MM.1S (cell line): ENCODE measurements at regions not wholly inside any gene's neighbourhood (a gene's known extent, or its start where the extent isn't known, plus 50 kb on each side); places are given as distances from the start of the nearest gene placed in this dataset.

Source experiments
- DNase-seq: peaks from one replicate; pipeline ENCODE4 v3.0.0-alpha.2; 2015
- H2AFZ ChIP-seq: fragments of 300-600 bp; sonication (generic); 2 replicates; pipeline ENCODE4 v1.6.0; 2016; ENCODE audit warnings: antibody characterized with exemption, low read length
- H3F3A ChIP-seq: fragments of 300-600 bp; sonication (generic); 2 replicates; pipeline ENCODE4 v1.6.1; 2016; ENCODE audit warnings: mild to moderate bottlenecking, antibody characterized with exemption, low read length, moderate library complexity, mixed read lengths; ENCODE audit not compliant: insufficient read depth
- H3K27ac ChIP-seq: fragments of 300-600 bp; sonication (generic); 2 replicates; pipeline ENCODE4 v1.5.1; 2016; ENCODE audit warnings: mild to moderate bottlenecking, low read length
- H3K27me3 ChIP-seq: fragments of 300-600 bp; sonication (generic); replicated peaks from 2 replicates; pipeline ENCODE4 v1.6.0; 2016; ENCODE audit warnings: low read length; ENCODE audit not compliant: insufficient read depth
- H3K36me3 ChIP-seq: fragments of 300-600 bp; sonication (generic); replicated peaks from 2 replicates; pipeline ENCODE4 v1.6.1; 2016; ENCODE audit warnings: mild to moderate bottlenecking, low read length, mixed read lengths; ENCODE audit not compliant: insufficient read depth
- H3K4me1 ChIP-seq: fragments of 300-600 bp; sonication (generic); 2 replicates; pipeline ENCODE4 v1.6.1; 2016; ENCODE audit warnings: low read length, mixed read lengths
- H3K4me2 ChIP-seq: fragments of 300-600 bp; sonication (generic); 2 replicates; pipeline ENCODE4 v1.6.0; 2016; ENCODE audit warnings: low read depth, low read length
- H3K4me3 ChIP-seq: fragments of 300-600 bp; sonication (generic); 2 replicates; pipeline ENCODE4 v1.5.1; 2016; ENCODE audit warnings: low read length, mixed read lengths
- H3K79me2 ChIP-seq: fragments of 300-600 bp; sonication (generic); 2 replicates; pipeline ENCODE4 v1.6.1; 2016; ENCODE audit warnings: mixed run types, low read length, mixed read lengths
- H3K9ac ChIP-seq: fragments of 300-600 bp; sonication (generic); 2 replicates; pipeline ENCODE4 v1.6.1; 2016; ENCODE audit warnings: low read length, mixed read lengths
- H3K9me2 ChIP-seq: fragments of 300-600 bp; sonication (generic); replicated peaks from 2 replicates; pipeline ENCODE4 v1.6.1; 2016; ENCODE audit warnings: mild to moderate bottlenecking, low read length, mixed read lengths; ENCODE audit not compliant: insufficient read depth
- H3K9me3 ChIP-seq: fragments of 300-600 bp; sonication (generic); replicated peaks from 2 replicates; pipeline ENCODE4 v1.6.1; 2016; ENCODE audit warnings: mild to moderate bottlenecking, low read length, mixed read lengths; ENCODE audit not compliant: insufficient read depth
- H4K20me1 ChIP-seq: fragments of 300-600 bp; sonication (generic); 2 replicates; pipeline ENCODE4 v1.6.1; 2016; ENCODE audit warnings: mild to moderate bottlenecking, low read length, moderate library complexity, mixed read lengths; ENCODE audit not compliant: insufficient read depth
- CTCF ChIP-seq: fragments of 300-600 bp; sonication (generic); IDR thresholded peaks from 2 replicates; pipeline ENCODE4 v1.5.1; 2016; ENCODE audit warnings: antibody characterized with exemption, low read length, mixed read lengths
- EZH2 ChIP-seq: fragments of 300-600 bp; sonication (generic); optimal IDR thresholded peaks from 2 replicates; pipeline ENCODE3; 2017; ENCODE audit warnings: low read depth, mild to moderate bottlenecking, antibody characterized with exemption, low read length, mixed read lengths
- EZH2phosphoT487 ChIP-seq: fragments of 300-600 bp; sonication (generic); IDR thresholded peaks from 2 replicates; pipeline ENCODE4 v1.6.1; 2018; ENCODE audit warnings: antibody characterized with exemption, low read length

- Histone ChIP-seq H3K36me3 (no peaks in the 10 kb centered on the region), H3K27me3 (no peaks in the 10 kb centered on the region), H4K20me1 (no peaks in the 10 kb centered on the region), H3K4me1 (no peaks in the 10 kb centered on the region), H3K4me2 (no peak overlapping the region), H3K27ac (no peak overlapping the region), H3F3A (no peaks in the 10 kb centered on the region), H3K79me2 (no peaks in the 10 kb centered on the region), H2AFZ (no peak overlapping the region), H3K9me3 (no peaks in the 10 kb centered on the region), H3K4me3 (no peak overlapping the region), H3K9ac (no peak overlapping the region), H3K9me2 (no peaks in the 10 kb centered on the region)
- TF ChIP-seq CTCF = no peak
- no peak for TF ChIP-seq EZH2phosphoT487
- no peak for TF ChIP-seq EZH2
- DNase-seq = no peak
These were observed 107.9 kb upstream of the SATB1 start for GRCh38 chr3:18533039-18533438.

GRCh38 chr3:18531662-18532061 is 106.5 kb upstream of the SATB1 start:
- DNase-seq = no peak
- no peak overlapping the region for H3K9ac ChIP-seq
- no peak overlapping the region for H2AFZ ChIP-seq
- H3K4me1 ChIP-seq = no peaks in the 10 kb centered on the region
- H3K9me3 ChIP-seq = no peaks in the 10 kb centered on the region
- no peaks in the 10 kb centered on the region for H3K9me2 ChIP-seq
- H3K36me3 ChIP-seq = no peaks in the 10 kb centered on the region
- H3K27me3 ChIP-seq = no peaks in the 10 kb centered on the region
- no peak overlapping the region for H3K27ac ChIP-seq
- H3K4me3 ChIP-seq = no peak overlapping the region
- TF ChIP-seq EZH2 (no peak), EZH2phosphoT487 (no peak), CTCF (no peak)
- H3K4me2 ChIP-seq = no peak overlapping the region
- no peaks in the 10 kb centered on the region for H3F3A ChIP-seq
- no peaks in the 10 kb centered on the region for H3K79me2 ChIP-seq
- no peaks in the 10 kb centered on the region for H4K20me1 ChIP-seq

GRCh38 chr3:18529631-18530030 is 104.5 kb upstream of the SATB1 start:
- H3K9me3 ChIP-seq = no peaks in the 10 kb centered on the region
- no peaks in the 10 kb centered on the region for H3K79me2 ChIP-seq

More at GRCh38 chr3:18529631-18530030, 104.5 kb upstream of the SATB1 start:
- DNase-seq = no peak
- Histone ChIP-seq H3K4me3 (no peak overlapping the region), H3K27me3 (no peaks in the 10 kb centered on the region), H3K4me1 (no peaks in the 10 kb centered on the region), H3K36me3 (no peaks in the 10 kb centered on the region), H3K9me2 (no peaks in the 10 kb centered on the region), H4K20me1 (no peaks in the 10 kb centered on the region), H2AFZ (no peak overlapping the region), H3K9ac (no peak overlapping the region), H3K4me2 (no peak overlapping the region), H3F3A (no peaks in the 10 kb centered on the region), H3K27ac (no peak overlapping the region)
- TF ChIP-seq EZH2 = no peak
- TF ChIP-seq CTCF = no peak
- TF ChIP-seq EZH2phosphoT487 = no peak
